ENCODE measurements at regions not wholly inside any gene's neighbourhood (a gene's known extent, or its start where the extent isn't known, plus 50 kb on each side); places are given as distances from the start of the nearest gene placed in this dataset.
"Not testable (repeated sequence)": the region's sequence is repeated elsewhere in the genome, so short reads cannot be mapped to it uniquely, and the experiment has no call there.

- peaks cover 16% of the 10 kb centered on the region for H3K36me3 Mint-ChIP-seq (ENCODE audit: unreplicated experiment)
- H3K9me3 Mint-ChIP-seq (ENCODE audit: unreplicated experiment), result peaks cover 9% of the 10 kb centered on the region
- peaks cover 4% of the 10 kb centered on the region for H3K27me3 Mint-ChIP-seq (ENCODE audit: unreplicated experiment)
- no peak overlapping the region for H3K4me3 Mint-ChIP-seq (ENCODE audit: unreplicated experiment)
- peak; percentile 63 for DNase-seq
- no peak for TF ChIP-seq CTCF (IDR thresholded peaks at IDR 0.05; ENCODE audit: partially characterized antibody, unreplicated experiment)
- peak overlapping the region; percentile 83 for H3K27ac Mint-ChIP-seq (ENCODE audit: unreplicated experiment)
- H3K4me1 Mint-ChIP-seq (ENCODE audit: low read depth, unreplicated experiment), result peaks cover 13% of the 10 kb centered on the region
Measured at GRCh38 chr10:9853405-9854355, 1164.0 kb upstream of the CELF2 start.

GRCh38 chr10:9855451-9855850, 1162.2 kb upstream of the CELF2 start:
- Mint-ChIP-seq H3K4me1 (ENCODE audit: low read depth, unreplicated experiment) (peaks cover 13% of the 10 kb centered on the region), H3K36me3 (ENCODE audit: unreplicated experiment) (peaks cover 16% of the 10 kb centered on the region), H3K27ac (ENCODE audit: unreplicated experiment) (peak overlapping the region; percentile 66)
- H3K4me3 Mint-ChIP-seq (ENCODE audit: unreplicated experiment); H3K9me3 Mint-ChIP-seq (ENCODE audit: unreplicated experiment); H3K27me3 Mint-ChIP-seq (ENCODE audit: unreplicated experiment); DNase-seq: not testable (repeated sequence)

- H3K27ac Mint-ChIP-seq (ENCODE audit: unreplicated experiment), result no peak overlapping the region
- H3K36me3 Mint-ChIP-seq (ENCODE audit: unreplicated experiment), result peaks cover 10% of the 10 kb centered on the region
- peaks cover 4% of the 10 kb centered on the region for H3K9me3 Mint-ChIP-seq (ENCODE audit: unreplicated experiment)
- H3K27me3 Mint-ChIP-seq (ENCODE audit: unreplicated experiment), result peaks cover under 1% of the 10 kb centered on the region
- no peak for DNase-seq
- no peak for TF ChIP-seq CTCF (IDR thresholded peaks at IDR 0.05; ENCODE audit: partially characterized antibody, unreplicated experiment)
- H3K4me1 Mint-ChIP-seq (ENCODE audit: low read depth, unreplicated experiment), result peaks cover 3% of the 10 kb centered on the region
- no peak overlapping the region for H3K4me3 Mint-ChIP-seq (ENCODE audit: unreplicated experiment)
Measured at GRCh38 chr10:9858816-9859215, 1158.9 kb upstream of the CELF2 start.

- DNase-seq, result no peak
- Mint-ChIP-seq H3K27me3 (ENCODE audit: unreplicated experiment) (no peaks in the 10 kb centered on the region), H3K9me3 (ENCODE audit: unreplicated experiment) (peaks cover 2% of the 10 kb centered on the region), H3K27ac (ENCODE audit: unreplicated experiment) (no peak overlapping the region), H3K4me1 (ENCODE audit: low read depth, unreplicated experiment) (peaks cover 1% of the 10 kb centered on the region), H3K4me3 (ENCODE audit: unreplicated experiment) (no peak overlapping the region), H3K36me3 (ENCODE audit: unreplicated experiment) (peaks cover 10% of the 10 kb centered on the region)
- TF ChIP-seq CTCF (IDR thresholded peaks at IDR 0.05; ENCODE audit: partially characterized antibody, unreplicated experiment), result no peak
Measured at GRCh38 chr10:9860045-9860444, 1157.6 kb upstream of the CELF2 start.

- Mint-ChIP-seq H3K27me3 (ENCODE audit: unreplicated experiment) (no peaks in the 10 kb centered on the region), H3K36me3 (ENCODE audit: unreplicated experiment) (peaks cover 10% of the 10 kb centered on the region), H3K27ac (ENCODE audit: unreplicated experiment) (no peak overlapping the region), H3K9me3 (ENCODE audit: unreplicated experiment) (no peaks in the 10 kb centered on the region), H3K4me3 (ENCODE audit: unreplicated experiment) (no peak overlapping the region), H3K4me1 (ENCODE audit: low read depth, unreplicated experiment) (no peaks in the 10 kb centered on the region)
- no peak for DNase-seq
- no peak for TF ChIP-seq CTCF (IDR thresholded peaks at IDR 0.05; ENCODE audit: partially characterized antibody, unreplicated experiment)
Measured at GRCh38 chr10:9863559-9864121, 1154.0 kb upstream of the CELF2 start.
